22Rv1 (cell line): ENCODE measurements at regions not wholly inside any gene's neighbourhood (a gene's known extent, or its start where the extent isn't known, plus 50 kb on each side); places are given as distances from the start of the nearest gene placed in this dataset.
"Not testable (repeated sequence)": the region's sequence is repeated elsewhere in the genome, so short reads cannot be mapped to it uniquely, and the experiment has no call there.

Experiments used
- CTCF ChIP-seq: fragments of 450-650 bp; IDR thresholded peaks from 2 replicates; pipeline ENCODE4 v1.5.1; 2017; ENCODE audit warnings: mild to moderate bottlenecking
- ZFX ChIP-seq: fragments of 450-650 bp; IDR thresholded peaks from 2 replicates; pipeline ENCODE4 v1.6.1; 2017; ENCODE audit warnings: antibody characterized with exemption, borderline replicate concordance

DNA sequence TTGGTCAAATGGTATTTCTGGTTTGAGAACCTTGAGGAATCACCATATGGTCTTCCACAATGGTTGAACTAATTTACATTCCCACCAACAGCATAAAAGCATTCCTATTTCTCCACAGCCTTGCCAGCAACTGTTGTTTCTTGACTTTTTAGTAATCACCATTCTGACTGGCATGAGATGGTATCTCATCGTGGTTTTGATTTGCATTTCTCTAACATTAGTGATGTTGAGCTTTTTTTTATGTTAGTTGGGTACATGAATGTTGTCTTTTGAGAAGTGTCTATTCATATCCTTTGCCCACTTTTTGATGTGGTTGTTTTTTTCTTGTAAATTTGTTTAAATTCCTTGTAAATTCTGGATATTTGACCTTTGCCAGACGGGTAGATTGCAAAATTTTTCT lies 679.7 kb downstream of the METTL15 start:
- not testable (repeated sequence) for TF ChIP-seq CTCF, ZFX
